Smooth muscle cell (in vitro differentiated cells): ENCODE measurements at regions not wholly inside any gene's neighbourhood (a gene's known extent, or its start where the extent isn't known, plus 50 kb on each side); places are given as distances from the start of the nearest gene placed in this dataset.

ENCODE experiments used
- DNase-seq: peaks from one replicate; lab custom pipeline; 2025; ENCODE audit not compliant: unreplicated experiment; lab: John Stamatoyannopoulos, UW
- H2AFZ ChIP-seq: fragments of 200-600 bp; sonication (generic); 2 replicates; pipeline ENCODE4 v1.6.0; 2016; ENCODE audit warnings: antibody characterized with exemption, low read depth, mild to moderate bottlenecking
- H3F3A ChIP-seq: fragments of 200-600 bp; sonication (generic); 2 replicates; pipeline ENCODE4 v1.6.0; 2017; ENCODE audit warnings: antibody characterized with exemption, low read depth
- H3K27ac ChIP-seq: fragments of 200-600 bp; sonication (generic); 2 replicates; pipeline ENCODE4 v1.5.1; 2016; ENCODE audit warnings: low read depth, mild to moderate bottlenecking
- H3K27me3 ChIP-seq: fragments of 200-600 bp; sonication (generic); 2 replicates; pipeline ENCODE4 v1.6.1; 2016; ENCODE audit warnings: low read depth, mild to moderate bottlenecking
- H3K36me3 ChIP-seq: fragments of 200-600 bp; sonication (generic); 2 replicates; pipeline ENCODE4 v1.5.1; 2016; ENCODE audit warnings: low read depth
- H3K4me1 ChIP-seq: fragments of 200-600 bp; sonication (generic); 2 replicates; pipeline ENCODE4 v1.5.1; 2016; ENCODE audit warnings: low read depth
- H3K4me2 ChIP-seq: fragments of 200-600 bp; sonication (generic); 2 replicates; pipeline ENCODE4 v1.6.0; 2016; ENCODE audit warnings: mild to moderate bottlenecking
- H3K4me3 ChIP-seq: fragments of 200-600 bp; sonication (generic); 2 replicates; pipeline ENCODE4 v1.5.1; 2016; ENCODE audit warnings: mild to moderate bottlenecking
- H3K79me2 ChIP-seq: fragments of 200-600 bp; sonication (generic); 2 replicates; pipeline ENCODE4 v1.6.0; 2016; ENCODE audit warnings: low read depth, mild to moderate bottlenecking
- H3K9ac ChIP-seq: fragments of 200-600 bp; sonication (generic); 2 replicates; pipeline ENCODE4 v1.6.0; 2016; ENCODE audit warnings: low read depth
- H3K9me3 ChIP-seq: fragments of 200-600 bp; sonication (generic); replicated peaks from 2 replicates; pipeline ENCODE4 v1.5.1; 2016; ENCODE audit warnings: low read depth
- H4K20me1 ChIP-seq: fragments of 200-600 bp; sonication (generic); 2 replicates; pipeline ENCODE4 v1.6.0; 2016; ENCODE audit warnings: low read depth
- WGBS: methylation state at CpG from one replicate; pipeline ENCODE4 v1.1.7; 2016; ENCODE audit warnings: low lambda C conversion rate; 5-methylcytosine and 5-hydroxymethylcytosine counted together
- TF ChIP-seq, protein P1 (sequence below): fragments of 200-600 bp; sonication (generic); IDR thresholded peaks from 2 replicates; pipeline ENCODE4 v1.5.1; 2017; ENCODE audit warnings: borderline replicate concordance, mild to moderate bottlenecking, antibody characterized with exemption; ENCODE audit not compliant: insufficient read depth, poor library complexity, severe bottlenecking

GRCh38 chr2:234179031-234179363 lies 128.5 kb downstream of the SPP2 start:
- no peaks in the 10 kb centered on the region for H4K20me1 ChIP-seq
- no peaks in the 10 kb centered on the region for H3K27me3 ChIP-seq
- H3K79me2 ChIP-seq, result no peaks in the 10 kb centered on the region
- TF ChIP-seq, protein P1, sequence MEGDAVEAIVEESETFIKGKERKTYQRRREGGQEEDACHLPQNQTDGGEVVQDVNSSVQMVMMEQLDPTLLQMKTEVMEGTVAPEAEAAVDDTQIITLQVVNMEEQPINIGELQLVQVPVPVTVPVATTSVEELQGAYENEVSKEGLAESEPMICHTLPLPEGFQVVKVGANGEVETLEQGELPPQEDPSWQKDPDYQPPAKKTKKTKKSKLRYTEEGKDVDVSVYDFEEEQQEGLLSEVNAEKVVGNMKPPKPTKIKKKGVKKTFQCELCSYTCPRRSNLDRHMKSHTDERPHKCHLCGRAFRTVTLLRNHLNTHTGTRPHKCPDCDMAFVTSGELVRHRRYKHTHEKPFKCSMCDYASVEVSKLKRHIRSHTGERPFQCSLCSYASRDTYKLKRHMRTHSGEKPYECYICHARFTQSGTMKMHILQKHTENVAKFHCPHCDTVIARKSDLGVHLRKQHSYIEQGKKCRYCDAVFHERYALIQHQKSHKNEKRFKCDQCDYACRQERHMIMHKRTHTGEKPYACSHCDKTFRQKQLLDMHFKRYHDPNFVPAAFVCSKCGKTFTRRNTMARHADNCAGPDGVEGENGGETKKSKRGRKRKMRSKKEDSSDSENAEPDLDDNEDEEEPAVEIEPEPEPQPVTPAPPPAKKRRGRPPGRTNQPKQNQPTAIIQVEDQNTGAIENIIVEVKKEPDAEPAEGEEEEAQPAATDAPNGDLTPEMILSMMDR, result no peak
- H3K4me2 ChIP-seq, result no peak overlapping the region
- no peak overlapping the region for H3K4me3 ChIP-seq
- H3F3A ChIP-seq, result no peaks in the 10 kb centered on the region
- no peak for DNase-seq
- no peak overlapping the region for H3K9ac ChIP-seq
- no peaks in the 10 kb centered on the region for H3K36me3 ChIP-seq
- no peaks in the 10 kb centered on the region for H3K9me3 ChIP-seq
- no peak overlapping the region for H2AFZ ChIP-seq
- H3K4me1 ChIP-seq, result peaks cover 5% of the 10 kb centered on the region
- 92% methylated on average over 6 of the region's 6 CpGs for WGBS
- no peak overlapping the region for H3K27ac ChIP-seq

GRCh38 chr2:234178330-234179030 lies 128.0 kb downstream of the SPP2 start:
- no peaks in the 10 kb centered on the region for H3K9me3 ChIP-seq
- H3K27me3 ChIP-seq, result no peaks in the 10 kb centered on the region
- DNase-seq, result no peak
- H3K79me2 ChIP-seq, result no peaks in the 10 kb centered on the region
- H3K27ac ChIP-seq, result no peak overlapping the region
- H3K9ac ChIP-seq, result no peak overlapping the region
- peaks cover 5% of the 10 kb centered on the region for H3K4me1 ChIP-seq
- WGBS, result 41% methylated on average over 10 of the region's 10 CpGs
- TF ChIP-seq, protein P1, result no peak
- H3F3A ChIP-seq, result no peaks in the 10 kb centered on the region
- H3K4me3 ChIP-seq, result no peak overlapping the region
- H3K4me2 ChIP-seq, result peak overlapping the region; percentile 47
- H3K36me3 ChIP-seq, result no peaks in the 10 kb centered on the region
- no peaks in the 10 kb centered on the region for H4K20me1 ChIP-seq
- H2AFZ ChIP-seq, result no peak overlapping the region

DNA sequence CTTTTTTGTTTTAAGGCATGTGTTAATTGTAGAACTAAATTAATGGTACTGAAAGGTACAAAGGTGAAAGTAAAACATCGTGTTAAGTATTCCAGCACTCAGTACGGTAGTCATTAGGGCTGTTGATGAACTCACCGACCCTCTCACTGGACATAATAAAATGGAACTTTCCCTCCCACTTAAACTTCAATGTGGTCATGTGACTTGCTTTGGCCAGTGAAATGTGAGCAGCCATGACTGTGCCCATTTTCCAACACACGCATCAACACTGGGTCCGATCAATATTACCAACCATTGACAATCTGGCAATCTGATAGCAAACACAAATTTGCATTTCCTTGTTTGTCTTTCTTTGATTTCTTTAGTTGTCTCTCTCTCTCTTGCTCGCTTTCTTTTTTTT lies 125.1 kb downstream of the SPP2 start:
- Histone ChIP-seq H3K4me3 (no peak overlapping the region), H3K27me3 (no peaks in the 10 kb centered on the region), H4K20me1 (no peaks in the 10 kb centered on the region), H3K27ac (no peak overlapping the region), H3K36me3 (no peaks in the 10 kb centered on the region), H3F3A (no peaks in the 10 kb centered on the region), H3K4me2 (no peak overlapping the region), H3K9ac (no peak overlapping the region), H2AFZ (no peak overlapping the region), H3K79me2 (no peaks in the 10 kb centered on the region), H3K4me1 (peaks cover 5% of the 10 kb centered on the region), H3K9me3 (no peaks in the 10 kb centered on the region)
- 95% methylated on average over 6 of the region's 6 CpGs for WGBS
- TF ChIP-seq, protein P1, result no peak
- DNase-seq, result no peak

GRCh38 chr2:234174742-234175141 lies 124.2 kb downstream of the SPP2 start:
- TF ChIP-seq, protein P1, result no peak
- H3K27ac ChIP-seq, result no peak overlapping the region
- H3K27me3 ChIP-seq, result no peaks in the 10 kb centered on the region
- H3K4me1 ChIP-seq, result peaks cover 6% of the 10 kb centered on the region
- no peaks in the 10 kb centered on the region for H3K79me2 ChIP-seq
- H3F3A ChIP-seq, result no peaks in the 10 kb centered on the region
- DNase-seq, result no peak
- H2AFZ ChIP-seq, result no peak overlapping the region
- no peaks in the 10 kb centered on the region for H4K20me1 ChIP-seq
- 96% methylated on average over 5 of the region's 5 CpGs for WGBS
- H3K9ac ChIP-seq, result no peak overlapping the region
- no peak overlapping the region for H3K4me2 ChIP-seq
- no peak overlapping the region for H3K4me3 ChIP-seq
- no peaks in the 10 kb centered on the region for H3K9me3 ChIP-seq
- no peaks in the 10 kb centered on the region for H3K36me3 ChIP-seq
